PC-9 (cell line): ENCODE measurements at regions not wholly inside any gene's neighbourhood (a gene's known extent, or its start where the extent isn't known, plus 50 kb on each side); places are given as distances from the start of the nearest gene placed in this dataset.

Experiments used
- EZH2 ChIP-seq: fragments of 200-600 bp; sonication (generic); IDR thresholded peaks from 2 replicates; pipeline ENCODE4 v1.8.0; 2017; ENCODE audit warnings: antibody characterized with exemption, low read depth
- TF ChIP-seq, protein P1 (sequence below): fragments of 200-600 bp; sonication (generic); conservative IDR thresholded peaks from 2 replicates; pipeline ENCODE4 v1.6.1; 2017; ENCODE audit warnings: mixed run types, antibody characterized with exemption, mild to moderate bottlenecking, moderate library complexity

DNA sequence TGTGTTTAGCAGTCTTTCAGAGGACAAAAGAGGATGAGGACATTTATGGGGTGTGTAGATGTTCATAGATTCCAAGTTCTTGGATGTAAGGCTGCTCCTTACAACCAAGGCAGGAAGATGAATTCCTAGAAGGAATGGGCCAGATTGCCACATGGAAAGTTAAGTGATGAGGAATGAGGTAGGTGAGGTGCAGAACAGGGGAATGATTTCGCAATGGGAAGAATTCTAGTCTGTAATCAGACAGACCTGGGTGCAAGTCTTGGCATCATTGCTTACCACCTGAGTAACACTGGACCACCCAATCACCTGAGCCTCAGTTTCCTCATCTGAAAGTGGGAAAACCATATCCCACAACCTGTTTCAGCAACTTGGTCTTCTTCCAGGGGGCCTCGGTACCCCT lies 174.9 kb downstream of the IER5 start:
- TF ChIP-seq, protein P1, sequence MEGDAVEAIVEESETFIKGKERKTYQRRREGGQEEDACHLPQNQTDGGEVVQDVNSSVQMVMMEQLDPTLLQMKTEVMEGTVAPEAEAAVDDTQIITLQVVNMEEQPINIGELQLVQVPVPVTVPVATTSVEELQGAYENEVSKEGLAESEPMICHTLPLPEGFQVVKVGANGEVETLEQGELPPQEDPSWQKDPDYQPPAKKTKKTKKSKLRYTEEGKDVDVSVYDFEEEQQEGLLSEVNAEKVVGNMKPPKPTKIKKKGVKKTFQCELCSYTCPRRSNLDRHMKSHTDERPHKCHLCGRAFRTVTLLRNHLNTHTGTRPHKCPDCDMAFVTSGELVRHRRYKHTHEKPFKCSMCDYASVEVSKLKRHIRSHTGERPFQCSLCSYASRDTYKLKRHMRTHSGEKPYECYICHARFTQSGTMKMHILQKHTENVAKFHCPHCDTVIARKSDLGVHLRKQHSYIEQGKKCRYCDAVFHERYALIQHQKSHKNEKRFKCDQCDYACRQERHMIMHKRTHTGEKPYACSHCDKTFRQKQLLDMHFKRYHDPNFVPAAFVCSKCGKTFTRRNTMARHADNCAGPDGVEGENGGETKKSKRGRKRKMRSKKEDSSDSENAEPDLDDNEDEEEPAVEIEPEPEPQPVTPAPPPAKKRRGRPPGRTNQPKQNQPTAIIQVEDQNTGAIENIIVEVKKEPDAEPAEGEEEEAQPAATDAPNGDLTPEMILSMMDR = no peak
- no peak for TF ChIP-seq EZH2
